ENCODE measurements at regions not wholly inside any gene's neighbourhood (a gene's known extent, or its start where the extent isn't known, plus 50 kb on each side); places are given as distances from the start of the nearest gene placed in this dataset.

GRCh38 chr1:96964761-96965160 is 243.2 kb downstream of the PTBP2 start:
- no peak for DNase-seq (ENCODE audit: low spot score)

GRCh38 chr1:96966536-96967138 is 245.1 kb downstream of the PTBP2 start:
- peak; percentile 65 for DNase-seq (ENCODE audit: low spot score)

- no peak for DNase-seq (ENCODE audit: low spot score)
These were observed 245.7 kb downstream of the PTBP2 start for GRCh38 chr1:96967311-96967710.

- no peak for DNase-seq (ENCODE audit: low spot score)
These were observed 247.0 kb downstream of the PTBP2 start for GRCh38 chr1:96968541-96968940.

GRCh38 chr1:96968983-96969382 is 247.4 kb downstream of the PTBP2 start:
- DNase-seq (ENCODE audit: low spot score) = no peak

DNA sequence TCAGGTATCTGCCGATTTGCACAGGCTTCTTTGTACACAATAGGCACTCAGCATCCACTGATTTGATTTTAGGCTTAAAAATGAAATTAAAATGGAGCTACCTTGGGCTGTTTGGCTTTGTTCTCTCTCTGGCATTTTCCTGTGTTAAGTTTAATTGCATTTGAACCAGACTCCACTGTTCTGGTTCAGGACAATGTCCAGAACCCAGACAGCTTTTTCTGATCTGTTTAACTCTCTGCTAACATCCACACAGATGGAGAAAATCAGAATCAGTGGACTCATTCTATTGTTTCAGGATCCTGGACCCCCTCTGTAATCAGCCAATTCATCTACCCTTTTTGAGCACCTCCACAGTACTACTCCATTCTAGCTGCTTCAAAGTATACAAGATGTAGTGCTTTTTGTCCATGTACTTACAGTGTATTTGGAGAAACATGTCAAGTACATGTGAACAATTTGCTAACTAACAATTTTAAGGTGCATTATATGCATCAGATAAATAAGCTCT is 248.1 kb downstream of the PTBP2 start:
- no peak for DNase-seq (ENCODE audit: low spot score)

DNA sequence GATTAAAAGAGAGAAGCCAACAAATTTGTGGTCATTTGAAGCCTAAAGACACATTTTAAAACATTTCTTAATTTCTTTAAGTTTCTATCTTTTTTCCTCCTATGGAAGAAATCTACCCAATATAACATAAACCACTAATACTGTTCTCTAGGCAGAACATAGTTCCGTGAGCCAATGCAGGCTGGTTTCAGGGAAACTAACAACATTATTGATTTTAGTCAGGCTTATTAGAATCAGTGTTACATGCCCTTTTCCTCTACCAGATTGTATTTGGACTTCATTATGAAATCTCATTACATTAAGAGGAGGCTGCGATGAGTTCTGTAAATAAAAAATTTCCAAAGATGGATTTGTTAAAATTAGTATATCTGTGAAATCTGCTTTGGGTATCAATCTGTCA is 249.9 kb downstream of the PTBP2 start:
- DNase-seq (ENCODE audit: low spot score) = no peak

- DNase-seq (ENCODE audit: low spot score) = no peak
These were observed 250.4 kb downstream of the PTBP2 start for GRCh38 chr1:96971849-96972602.

- DNase-seq (ENCODE audit: low spot score) = peak; percentile 23
These were observed 252.0 kb downstream of the PTBP2 start for GRCh38 chr1:96973605-96974004.

DNA sequence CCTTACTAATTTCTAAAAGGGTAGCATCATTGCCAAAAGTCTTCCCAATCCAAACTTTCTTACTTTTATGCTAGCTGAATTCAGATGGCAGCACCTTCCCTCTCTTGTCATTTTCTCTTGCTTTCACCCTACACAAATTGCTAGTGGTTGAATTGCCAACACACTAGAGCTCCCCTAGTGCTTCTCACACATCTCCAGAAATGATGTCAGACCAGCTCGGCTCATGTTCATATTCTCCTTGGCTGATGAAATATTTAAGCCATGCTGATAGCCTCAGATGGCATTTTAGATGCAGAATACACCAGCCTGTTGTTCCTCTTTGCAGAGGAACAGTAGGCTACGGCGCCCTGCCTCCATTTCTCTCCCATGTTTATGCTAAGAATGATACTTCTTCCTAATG is 256.9 kb downstream of the PTBP2 start:
- no peak for DNase-seq (ENCODE audit: low spot score)

- DNase-seq (ENCODE audit: low spot score) = no peak
These were observed 257.3 kb downstream of the PTBP2 start for GRCh38 chr1:96978901-96979300.

DNA sequence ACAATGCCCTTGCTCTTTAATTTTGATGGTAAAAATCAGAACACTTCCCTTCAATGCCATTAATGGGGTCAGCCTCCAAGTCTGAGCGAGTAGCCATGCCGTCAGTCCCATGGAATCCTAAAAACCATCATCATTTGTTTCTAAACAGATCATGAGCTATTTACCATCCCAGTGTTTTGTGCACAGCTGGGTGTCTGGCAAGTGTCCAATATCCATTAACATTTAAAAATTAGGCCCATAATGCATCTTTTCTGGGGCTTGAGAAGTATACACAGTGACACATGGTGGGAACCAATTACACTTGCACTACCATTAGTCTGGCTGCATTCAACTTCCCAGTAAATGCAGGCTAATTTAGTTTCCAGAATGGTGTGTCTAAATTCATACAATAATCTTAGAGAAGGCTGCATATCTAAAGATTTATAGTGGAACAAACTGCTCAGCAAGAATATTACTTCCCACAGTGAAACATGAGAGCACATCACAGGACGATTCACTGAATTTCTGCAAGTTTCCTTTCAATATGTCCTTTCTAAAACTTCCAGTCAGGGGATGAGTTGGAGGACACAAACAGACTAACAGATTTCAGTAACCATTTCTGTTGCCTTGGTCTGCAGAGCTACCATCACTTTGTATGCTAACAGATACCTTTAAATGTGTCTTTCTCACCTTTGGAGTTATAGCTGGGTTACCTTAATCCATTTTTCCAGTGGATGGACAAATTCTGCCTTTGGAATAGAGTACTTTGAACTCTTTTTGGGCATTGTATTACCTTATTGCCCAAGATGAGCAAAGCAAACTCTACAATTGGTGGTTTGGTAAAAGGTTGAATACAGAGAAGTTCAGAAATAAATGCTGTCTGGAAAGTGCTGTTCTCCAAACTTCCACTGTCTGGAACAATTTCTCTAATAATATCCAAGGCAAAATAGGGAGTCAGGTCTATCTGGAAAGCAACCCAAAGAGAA is 258.0 kb downstream of the PTBP2 start:
- DNase-seq (ENCODE audit: low spot score) = no peak

DNA sequence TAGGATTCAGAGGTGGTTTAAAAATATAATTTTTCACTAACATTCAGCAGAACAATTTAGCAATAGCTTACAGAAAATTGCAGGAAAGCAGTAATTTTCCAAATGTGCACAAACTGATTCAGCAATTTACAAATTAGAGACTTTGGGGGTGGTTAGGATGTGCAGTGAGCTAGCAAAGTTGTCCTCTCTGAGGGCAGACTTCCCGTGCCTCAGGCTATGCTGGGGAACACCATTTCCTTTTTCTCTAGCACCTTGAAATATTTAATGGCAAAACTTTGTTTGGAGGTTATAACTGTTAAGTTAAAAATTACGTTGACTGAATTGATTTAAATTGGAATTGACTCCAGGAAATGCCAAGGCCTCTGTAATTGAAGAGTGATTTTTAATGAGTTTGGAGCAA is 258.9 kb downstream of the PTBP2 start:
- no peak for DNase-seq (ENCODE audit: low spot score)

GRCh38 chr1:96981181-96981580 is 259.6 kb downstream of the PTBP2 start:
- DNase-seq (ENCODE audit: low spot score) = no peak

GRCh38 chr1:96982118-96982517 is 260.5 kb downstream of the PTBP2 start:
- DNase-seq (ENCODE audit: low spot score) = no peak

DNA sequence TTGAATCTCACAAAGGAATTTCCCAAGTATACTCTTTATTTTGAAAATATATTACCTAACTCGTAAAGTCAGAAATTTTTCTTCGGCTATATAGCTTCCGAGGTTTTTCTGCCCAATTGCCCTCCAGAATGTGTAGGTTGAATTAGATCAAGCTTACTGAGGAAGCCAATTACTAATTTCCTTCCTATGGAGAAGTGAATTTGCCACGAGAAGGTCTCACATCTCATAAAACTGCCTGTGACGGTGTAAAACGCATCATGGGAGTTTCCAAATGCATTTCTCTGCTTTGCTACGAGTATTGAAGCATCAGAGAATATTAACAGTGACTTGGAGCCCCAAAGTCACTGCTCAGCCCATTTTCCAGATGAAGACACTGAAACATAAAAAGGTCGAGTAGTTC is 262.3 kb downstream of the PTBP2 start:
- no peak for DNase-seq (ENCODE audit: low spot score)

DNA sequence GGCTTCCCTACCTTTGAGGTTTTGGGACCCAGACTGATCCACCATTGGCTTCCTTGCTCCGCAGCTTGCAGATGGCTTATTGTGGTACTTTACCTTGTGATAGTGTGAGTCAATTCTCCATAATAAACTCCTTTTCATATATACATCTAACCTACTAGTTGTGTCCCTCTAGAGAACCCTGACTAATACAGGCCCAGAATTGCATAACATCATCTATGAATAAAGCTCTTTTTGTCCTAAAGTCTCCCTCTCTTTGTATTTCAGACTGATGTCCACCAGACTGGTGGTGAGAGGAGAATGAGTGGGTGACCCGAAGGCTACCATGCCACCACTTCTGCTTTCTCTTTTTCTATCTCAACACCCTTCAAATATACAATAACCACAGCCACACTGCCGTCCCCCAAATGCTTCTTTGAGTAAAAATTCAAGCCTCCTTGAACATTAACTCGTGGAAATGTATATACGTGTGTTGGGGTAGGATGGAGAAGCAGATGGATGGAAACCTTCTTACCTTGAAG is 265.7 kb downstream of the PTBP2 start:
- no peak for DNase-seq (ENCODE audit: low spot score)

- DNase-seq (ENCODE audit: low spot score) = no peak
These were observed 267.7 kb downstream of the PTBP2 start for GRCh38 chr1:96989302-96989701.

- DNase-seq (ENCODE audit: low spot score) = no peak
These were observed 268.6 kb downstream of the PTBP2 start for GRCh38 chr1:96990136-96990535.

- DNase-seq (ENCODE audit: low spot score) = no peak
These were observed 269.7 kb downstream of the PTBP2 start for GRCh38 chr1:96991261-96991660.

GRCh38 chr1:96992871-96993270 is 271.3 kb downstream of the PTBP2 start:
- no peak for DNase-seq (ENCODE audit: low spot score)

GRCh38 chr1:96995351-96995750 is 273.8 kb downstream of the PTBP2 start:
- DNase-seq (ENCODE audit: low spot score) = no peak
